Gastroesophageal sphincter (tissue), 4 donors: ENCODE measurements at regions not wholly inside any gene's neighbourhood (a gene's known extent, or its start where the extent isn't known, plus 50 kb on each side); places are given as distances from the start of the nearest gene placed in this dataset.

Experiments
- ATAC-seq: fragments of 150-250 bp; one replicate; pipeline ENCODE4 v1.9.1; 2016; ENCODE audit warnings: mild to moderate bottlenecking, moderate library complexity
- H3K27ac ChIP-seq, 4 donors: fragments of 200-600 bp; sonication (generic) in 3 of 4; 1 replicate in 3 of 4; 2 replicates in 1 of 4; pipeline ENCODE4 v1.5.1; 2016 to 2019
- H3K27me3 ChIP-seq: fragments of 200-600 bp; sonication (generic); one replicate; pipeline ENCODE4 v1.5.1; 2019
- H3K36me3 ChIP-seq, 2 donors: fragments of 200-600 bp; sonication (generic); one replicate each; pipeline ENCODE4 v1.5.1; 2019; ENCODE audit warnings: control low read depth in 1 of 2
- H3K4me1 ChIP-seq, 3 donors: fragments of 200-600 bp; sonication (generic); 1 replicate in 2 of 3; 2 replicates in 1 of 3; pipeline ENCODE4 v1.5.1; 2016 to 2019; ENCODE audit warnings: control low read depth in 2 of 3
- H3K4me3 ChIP-seq, 2 donors: fragments of 200-600 bp; sonication (generic); one replicate each; pipeline ENCODE4 v1.5.1; 2019; ENCODE audit warnings: mild to moderate bottlenecking in 1 of 2, moderate library complexity in 1 of 2
- H3K9me3 ChIP-seq, 3 donors: fragments of 200-600 bp; sonication (generic); one replicate each; pipeline ENCODE4 v1.5.1; 2017 to 2019; ENCODE audit warnings: control low read depth in 2 of 3
- CTCF ChIP-seq, 4 experiments: fragments of 200-600 bp in 2 of 4; fragments of 450-650 bp in 2 of 4; sonication (generic) in 1 of 4; IDR thresholded peaks; one replicate each; pipeline ENCODE4 v1.5.1; 2017 to 2019; ENCODE audit warnings: antibody characterized with exemption in 4 of 4, mild to moderate bottlenecking in 2 of 4, moderate library complexity in 2 of 4
- EP300 ChIP-seq: sonication (generic); formaldehyde crosslinking; IDR thresholded peaks from one replicate; pipeline ENCODE4 v1.6.1; 2017; ENCODE audit warnings: antibody characterized with exemption, mild to moderate bottlenecking
- POLR2A ChIP-seq, 2 donors: fragments of 450-650 bp; IDR thresholded peaks; one replicate each; pipeline ENCODE4 v1.6.1; 2017; ENCODE audit warnings: antibody characterized with exemption in 2 of 2, mild to moderate bottlenecking in 2 of 2, moderate library complexity in 1 of 2
- POLR2AphosphoS5 ChIP-seq: sonication (generic); formaldehyde crosslinking; IDR thresholded peaks from one replicate; pipeline ENCODE4 v1.6.1; 2017; ENCODE audit warnings: antibody characterized with exemption
- WGBS, 2 donors: methylation state at CpG; one replicate each; pipeline ENCODE4 v1.1.5; 2018; ENCODE audit warnings: low coverage in 1 of 2; 5-methylcytosine and 5-hydroxymethylcytosine counted together

DNA sequence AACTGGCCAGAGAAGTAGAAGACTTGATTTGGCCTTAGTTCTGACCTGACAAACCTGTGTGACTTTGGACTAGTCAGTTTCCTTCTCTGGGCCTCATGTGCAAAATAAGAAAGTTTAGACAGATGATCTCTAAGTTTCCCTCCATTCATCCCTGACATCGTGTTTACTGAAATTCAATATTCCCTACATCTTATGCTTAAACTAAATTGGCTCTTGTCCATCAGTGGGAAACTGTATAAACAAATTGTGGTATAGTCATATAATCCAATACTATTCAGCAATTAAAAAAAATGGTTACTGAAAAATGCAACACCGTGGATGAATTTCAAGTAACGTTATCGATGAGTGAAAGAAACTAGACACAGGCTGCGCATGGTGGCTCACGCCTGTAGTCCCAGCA is 64.4 kb upstream of the HRH1 start:
- Histone ChIP-seq H3K27ac (no peak overlapping the region), H3K4me3 (no peak overlapping the region), H3K4me1 (peaks cover 0 to 26% (median 5%) of the 10 kb centered on the region in 3 donors), H3K9me3 (no peaks in the 10 kb centered on the region), H3K27me3 (no peaks in the 10 kb centered on the region), H3K36me3 (no peaks in the 10 kb centered on the region)
- TF ChIP-seq POLR2AphosphoS5 (no peak), CTCF (IDR thresholded peaks at IDR 0.05) (no peak), EP300 (no peak), POLR2A (IDR thresholded peaks at IDR 0.05) (no peak)
- no peak for ATAC-seq
- 92 to 95% methylated on average over 5 to 6 of the region's 6 CpGs for WGBS, 2 donors

DNA sequence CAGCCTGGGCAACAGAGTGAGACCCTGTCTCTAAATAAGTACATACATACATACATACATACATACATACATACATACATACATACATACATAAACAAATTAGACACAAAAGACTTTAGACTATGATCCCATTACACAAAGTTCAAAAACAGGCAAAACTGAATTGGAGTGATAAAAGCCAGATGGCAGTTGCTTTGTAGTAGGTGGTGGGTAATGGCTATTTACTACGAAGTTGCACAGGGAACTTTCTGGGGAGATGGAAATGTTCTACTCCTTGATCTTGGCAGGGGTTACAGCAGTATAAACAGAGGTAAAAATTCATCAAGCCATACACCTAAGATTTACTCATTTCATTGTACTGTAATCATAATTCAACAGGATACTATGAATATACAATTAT is 63.7 kb upstream of the HRH1 start:
- no peaks in the 10 kb centered on the region for H3K27me3 ChIP-seq
- 13 to 15% methylated on average over 1 of the region's 1 CpG for WGBS, 2 donors
- H3K36me3 ChIP-seq, result no peaks in the 10 kb centered on the region
- no peak overlapping the region for H3K4me3 ChIP-seq
- no peak for ATAC-seq
- peak; percentile 72 for TF ChIP-seq POLR2AphosphoS5
- TF ChIP-seq CTCF (IDR thresholded peaks at IDR 0.05), result no peak
- H3K9me3 ChIP-seq, result no peaks in the 10 kb centered on the region
- H3K27ac ChIP-seq, result peak overlapping the region in 2 of 4 donors; percentile 32 to 42
- peaks cover 0 to 29% (median 5%) of the 10 kb centered on the region in 3 donors for H3K4me1 ChIP-seq

DNA sequence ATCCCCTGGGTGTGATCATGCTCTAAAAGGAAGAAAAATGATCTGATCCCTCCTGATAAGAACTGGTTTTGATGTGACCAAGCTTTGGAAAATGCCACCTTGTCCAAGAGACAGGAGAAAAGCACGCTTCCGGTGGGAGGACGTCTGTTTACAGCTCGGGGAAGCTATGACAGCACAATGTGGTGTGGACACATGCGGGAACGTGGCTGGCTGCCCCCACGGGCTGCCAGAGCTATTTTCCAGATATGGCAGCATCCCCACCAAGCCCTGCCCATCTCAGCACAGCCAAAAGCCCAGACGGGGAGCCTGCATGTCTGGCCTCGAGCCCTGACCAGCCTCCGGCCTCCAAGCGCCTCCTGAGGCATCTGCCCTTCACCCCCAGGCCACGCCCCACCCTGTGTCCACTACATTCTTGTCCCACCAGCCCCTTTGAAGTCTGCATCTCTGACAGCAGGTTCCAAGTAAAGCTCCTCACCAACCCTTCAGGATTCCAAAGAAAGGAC is 63.2 kb upstream of the HRH1 start:
- H3K4me1 ChIP-seq, result peaks cover 0 to 34% (median 5%) of the 10 kb centered on the region in 3 donors
- H3K9me3 ChIP-seq, result no peaks in the 10 kb centered on the region
- 11 to 14% methylated on average over 6 to 8 of the region's 12 CpGs for WGBS, 2 donors
- H3K4me3 ChIP-seq, result no peak overlapping the region
- peak overlapping the region in 2 of 4 donors; percentile 32 to 42 for H3K27ac ChIP-seq
- peak; percentile 53 for ATAC-seq
- no peaks in the 10 kb centered on the region for H3K27me3 ChIP-seq
- no peaks in the 10 kb centered on the region for H3K36me3 ChIP-seq
- TF ChIP-seq POLR2AphosphoS5 (peak; percentile 80), CTCF (IDR thresholded peaks at IDR 0.05) (no peak)

- H3K27ac ChIP-seq, result peak overlapping the region in 2 of 4 donors; percentile 32 to 42
- H3K36me3 ChIP-seq, result no peaks in the 10 kb centered on the region
- H3K4me1 ChIP-seq, result peaks cover 0 to 41% (median 5%) of the 10 kb centered on the region in 3 donors
- 100% methylated on average over 2 of the region's 13 CpGs; no CpG with 5 or more reads in 1 of the 2 donors for WGBS, 2 donors
- no peak for ATAC-seq
- H3K9me3 ChIP-seq, result no peaks in the 10 kb centered on the region
- H3K27me3 ChIP-seq, result no peaks in the 10 kb centered on the region
- no peak for TF ChIP-seq CTCF (IDR thresholded peaks at IDR 0.05)
- no peak for TF ChIP-seq POLR2A (IDR thresholded peaks at IDR 0.05)
- TF ChIP-seq POLR2AphosphoS5, result no peak
- TF ChIP-seq EP300, result no peak
- no peak overlapping the region for H3K4me3 ChIP-seq
Measured at GRCh38 chr3:11091791-11092190, 62.5 kb upstream of the HRH1 start.

GRCh38 chr3:11093823-11094340 is 60.4 kb upstream of the HRH1 start:
- no peak overlapping the region for H3K27ac ChIP-seq
- no peak for ATAC-seq
- no peaks in the 10 kb centered on the region for H3K9me3 ChIP-seq
- peaks cover 0 to 49% (median 5%) of the 10 kb centered on the region in 3 donors for H3K4me1 ChIP-seq
- TF ChIP-seq POLR2A (IDR thresholded peaks at IDR 0.05), result no peak
- TF ChIP-seq CTCF (IDR thresholded peaks at IDR 0.05), result no peak
- TF ChIP-seq POLR2AphosphoS5, result no peak
- TF ChIP-seq EP300, result no peak
- 40% methylated on average over 1 of the region's 36 CpGs; no CpG with 5 or more reads in 1 of the 2 donors for WGBS, 2 donors
- H3K36me3 ChIP-seq, result no peaks in the 10 kb centered on the region
- H3K4me3 ChIP-seq, result no peak overlapping the region
- H3K27me3 ChIP-seq, result no peaks in the 10 kb centered on the region
